DND-41 (cell line): ENCODE measurements at regions not wholly inside any gene's neighbourhood (a gene's known extent, or its start where the extent isn't known, plus 50 kb on each side); places are given as distances from the start of the nearest gene placed in this dataset.

ENCODE experiments used
- ATAC-seq: fragments of 200-7000 bp; cut with Tn5 transposase; 3 replicates; pipeline ENCODE4 v1.9.1; 2021; ENCODE audit warnings: low read depth; ENCODE audit not compliant: insufficient read depth
- DNase-seq: peaks from one replicate; pipeline ENCODE4 v3.0.0-alpha.2; 2020
- H2AFZ ChIP-seq: 2 replicates; pipeline ENCODE4 v1.6.0; 2012; ENCODE audit warnings: low read depth, low read length
- H3K27ac ChIP-seq: 2 replicates; pipeline ENCODE4 v1.5.1; 2012; ENCODE audit warnings: low read length, inconsistent platforms
- H3K27me3 ChIP-seq: fragments of 200-600 bp; sonication (generic); 2 replicates; pipeline ENCODE4 v1.6.0; 2012; ENCODE audit warnings: low read length, mild to moderate bottlenecking, inconsistent platforms; ENCODE audit not compliant: insufficient read depth, poor library complexity
- H3K36me3 ChIP-seq: 2 replicates; pipeline ENCODE4 v1.5.1; 2012; ENCODE audit warnings: low read length, inconsistent platforms; ENCODE audit not compliant: insufficient read depth
- H3K4me1 ChIP-seq: 2 replicates; pipeline ENCODE4 v1.5.1; 2012; ENCODE audit warnings: mild to moderate bottlenecking, low read length; ENCODE audit not compliant: insufficient read depth
- H3K4me2 ChIP-seq: 2 replicates; pipeline ENCODE4 v1.6.0; 2012; ENCODE audit warnings: mild to moderate bottlenecking, moderate library complexity, low read length, inconsistent platforms; ENCODE audit not compliant: insufficient read depth
- H3K4me3 ChIP-seq, 2 experiments: fragments of 200-600 bp in 1 of 2; shearing (Covaris generic) in 1 of 2; 2 replicates each; pipeline ENCODE4 v1.5.1; 2012 to 2016; ENCODE audit warnings: inconsistent platforms in 2 of 2, low read length in 2 of 2, mild to moderate bottlenecking in 2 of 2, low read depth in 1 of 2, moderate library complexity in 1 of 2
- H3K79me2 ChIP-seq: 2 replicates; pipeline ENCODE4 v1.6.0; 2012; ENCODE audit warnings: low read length, inconsistent platforms; ENCODE audit not compliant: insufficient read depth
- H3K9ac ChIP-seq: 2 replicates; pipeline ENCODE4 v1.6.0; 2012; ENCODE audit warnings: low read depth, mild to moderate bottlenecking, inconsistent platforms, low read length, moderate library complexity
- H3K9me3 ChIP-seq: 2 replicates; pipeline ENCODE4 v1.5.1; 2012; ENCODE audit warnings: low read length, moderate library complexity, mild to moderate bottlenecking, inconsistent platforms; ENCODE audit not compliant: insufficient read depth, severe bottlenecking
- H4K20me1 ChIP-seq: 2 replicates; pipeline ENCODE4 v1.6.0; 2012; ENCODE audit warnings: low read length; ENCODE audit not compliant: insufficient read depth
- CTCF ChIP-seq: IDR thresholded peaks from 2 replicates; pipeline ENCODE4 v1.5.1; 2012; ENCODE audit warnings: borderline replicate concordance, low read length, moderate library complexity, mild to moderate bottlenecking; ENCODE audit not compliant: poor library complexity, severe bottlenecking; ENCODE audit errors: extremely low read depth
- EZH2 ChIP-seq: IDR thresholded peaks from 3 replicates; pipeline ENCODE4 v1.6.1; 2012; ENCODE audit warnings: borderline replicate concordance, low read depth, mild to moderate bottlenecking, moderate library complexity, low read length, inconsistent platforms; ENCODE audit not compliant: severe bottlenecking

GRCh38 chr10:28777911-28778310, 100.6 kb downstream of the BAMBI start:
- DNase-seq (no peak), ATAC-seq (no peak)
- no peaks in the 10 kb centered on the region for H3K9me3 ChIP-seq
- no peaks in the 10 kb centered on the region for H3K27me3 ChIP-seq
- no peak overlapping the region for H3K9ac ChIP-seq
- no peak overlapping the region for H3K4me3 ChIP-seq
- H3K4me2 ChIP-seq: no peak overlapping the region
- H2AFZ ChIP-seq: no peak overlapping the region
- no peak overlapping the region for H3K27ac ChIP-seq
- no peaks in the 10 kb centered on the region for H3K79me2 ChIP-seq
- H4K20me1 ChIP-seq: no peaks in the 10 kb centered on the region
- no peak for TF ChIP-seq EZH2
- no peak for TF ChIP-seq CTCF
- H3K4me1 ChIP-seq: no peaks in the 10 kb centered on the region
- H3K36me3 ChIP-seq: no peaks in the 10 kb centered on the region

DNA sequence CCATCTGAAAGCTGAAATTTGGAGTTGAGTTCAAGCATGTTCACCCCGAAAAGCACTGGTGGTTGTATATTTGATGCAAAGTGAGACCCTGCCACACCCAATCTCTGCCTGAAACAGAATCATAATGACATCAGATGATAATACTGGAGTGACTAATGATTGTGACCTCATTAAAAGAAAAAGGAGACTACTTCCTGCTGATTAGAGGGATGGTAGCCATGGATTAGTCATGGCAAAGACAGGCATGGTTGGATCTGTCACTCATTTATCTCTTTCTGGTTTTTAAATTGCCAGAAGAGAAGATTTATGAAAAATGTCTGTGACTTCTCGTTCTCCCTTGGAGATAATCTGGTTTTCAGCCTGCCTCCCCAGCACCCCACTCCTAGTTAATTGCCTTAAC, 101.2 kb downstream of the BAMBI start:
- no peak for ATAC-seq
- Histone ChIP-seq H2AFZ (no peak overlapping the region), H3K9ac (no peak overlapping the region), H3K27ac (no peak overlapping the region), H3K36me3 (no peaks in the 10 kb centered on the region), H3K4me3 (no peak overlapping the region), H3K9me3 (no peaks in the 10 kb centered on the region), H4K20me1 (no peaks in the 10 kb centered on the region), H3K4me2 (no peak overlapping the region), H3K27me3 (no peaks in the 10 kb centered on the region), H3K4me1 (no peaks in the 10 kb centered on the region), H3K79me2 (no peaks in the 10 kb centered on the region)
- no peak for TF ChIP-seq EZH2
- no peak for TF ChIP-seq CTCF
- no peak for DNase-seq

DNA sequence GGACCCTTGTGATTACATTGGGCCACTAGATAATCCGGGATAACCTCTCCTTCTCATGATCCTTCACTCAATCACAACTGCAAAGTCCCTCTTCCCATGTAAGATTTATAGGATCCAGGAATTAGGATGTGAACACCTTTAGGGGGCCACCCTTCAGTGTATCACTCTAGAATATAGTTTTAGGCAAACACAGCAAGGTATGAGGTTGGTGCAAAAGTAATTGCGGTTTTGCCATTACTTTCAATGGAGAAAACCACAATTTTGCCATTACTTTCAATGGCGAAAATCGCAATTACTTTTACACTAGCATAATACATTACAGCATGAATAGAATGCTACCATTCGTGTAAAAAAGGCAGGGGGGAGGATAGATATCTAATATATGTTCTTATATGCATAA, 104.0 kb downstream of the BAMBI start:
- H3K4me3 ChIP-seq: no peak overlapping the region
- TF ChIP-seq EZH2 (no peak), CTCF (no peak)
- no peaks in the 10 kb centered on the region for H3K4me1 ChIP-seq
- DNase-seq: no peak
- H3K4me2 ChIP-seq: no peak overlapping the region
- H3K27ac ChIP-seq: no peak overlapping the region
- no peak overlapping the region for H2AFZ ChIP-seq
- H3K27me3 ChIP-seq: no peaks in the 10 kb centered on the region
- H3K79me2 ChIP-seq: no peaks in the 10 kb centered on the region
- H3K9me3 ChIP-seq: no peaks in the 10 kb centered on the region
- no peaks in the 10 kb centered on the region for H4K20me1 ChIP-seq
- no peaks in the 10 kb centered on the region for H3K36me3 ChIP-seq
- ATAC-seq: no peak
- no peak overlapping the region for H3K9ac ChIP-seq

GRCh38 chr10:28783087-28783486, 105.8 kb downstream of the BAMBI start:
- ATAC-seq: no peak

More at GRCh38 chr10:28783087-28783486, 105.8 kb downstream of the BAMBI start:
- DNase-seq: no peak
- Histone ChIP-seq H3K4me2 (no peak overlapping the region), H3K27me3 (no peaks in the 10 kb centered on the region), H3K4me3 (no peak overlapping the region), H2AFZ (no peak overlapping the region), H4K20me1 (no peaks in the 10 kb centered on the region), H3K36me3 (no peaks in the 10 kb centered on the region), H3K4me1 (no peaks in the 10 kb centered on the region), H3K9me3 (no peaks in the 10 kb centered on the region), H3K9ac (no peak overlapping the region), H3K79me2 (no peaks in the 10 kb centered on the region), H3K27ac (no peak overlapping the region)
- TF ChIP-seq EZH2: no peak
- TF ChIP-seq CTCF: no peak
